ENCODE measurements at regions not wholly inside any gene's neighbourhood (a gene's known extent, or its start where the extent isn't known, plus 50 kb on each side); places are given as distances from the start of the nearest gene placed in this dataset.
"Not testable (repeated sequence)": the region's sequence is repeated elsewhere in the genome, so short reads cannot be mapped to it uniquely, and the experiment has no call there.

GRCh38 chr18:8910186-8910822 lies 192.2 kb upstream of the NDUFV2 start:
- no peak for TF ChIP-seq POLR2AphosphoS5 (IDR thresholded peaks at IDR 0.05)
- H3K4me1 ChIP-seq = no peaks in the 10 kb centered on the region
- H3K9me3 ChIP-seq = peaks cover 0 to 10% of the 10 kb centered on the region in 2 donors
- no peaks in the 10 kb centered on the region for H3K36me3 ChIP-seq
- no peak overlapping the region for H3K4me3 ChIP-seq
- H3K27ac ChIP-seq = no peak overlapping the region
- intact Hi-C loops (cut with DNase I; ENCODE audit: low total_unique reads) = no loop called here
- DNase-seq (ENCODE audit: low spot score in 2 of 2) = no peak
- no peaks in the 10 kb centered on the region for H3K27me3 ChIP-seq

GRCh38 chr18:8910843-8911242 lies 191.7 kb upstream of the NDUFV2 start:
- DNase-seq (ENCODE audit: low spot score in 2 of 2) = no peak
- TF ChIP-seq POLR2AphosphoS5 (IDR thresholded peaks at IDR 0.05) (no peak), CTCF (IDR thresholded peaks at IDR 0.05) (no peak), POLR2A (IDR thresholded peaks at IDR 0.05) (no peak)
- intact Hi-C loops (cut with DNase I; ENCODE audit: low total_unique reads) = no loop called here
- Histone ChIP-seq H3K4me1 (no peaks in the 10 kb centered on the region), H3K36me3 (no peaks in the 10 kb centered on the region), H3K27me3 (no peaks in the 10 kb centered on the region), H3K27ac (no peak overlapping the region), H3K4me3 (no peak overlapping the region), H3K9me3 (peaks cover 0 to 10% of the 10 kb centered on the region in 2 donors)

- H3K27ac ChIP-seq = no peak overlapping the region
- H3K4me1 ChIP-seq = no peaks in the 10 kb centered on the region
- no peak for DNase-seq (ENCODE audit: low spot score in 2 of 2)
- intact Hi-C loops (cut with DNase I; ENCODE audit: low total_unique reads) = no loop called here
- no peaks in the 10 kb centered on the region for H3K27me3 ChIP-seq
- TF ChIP-seq CTCF (IDR thresholded peaks at IDR 0.05) = no peak
- no peak for TF ChIP-seq POLR2AphosphoS5 (IDR thresholded peaks at IDR 0.05)
- TF ChIP-seq POLR2A (IDR thresholded peaks at IDR 0.05) = no peak
- no peaks in the 10 kb centered on the region for H3K36me3 ChIP-seq
- H3K4me3 ChIP-seq = no peak overlapping the region
- H3K9me3 ChIP-seq = peaks cover 0 to 5% of the 10 kb centered on the region in 2 donors
These were observed 190.8 kb upstream of the NDUFV2 start for GRCh38 chr18:8911408-8912340.

- Histone ChIP-seq H3K4me3 (no peak overlapping the region), H3K9me3 (peaks cover 0 to 4% of the 10 kb centered on the region in 2 donors), H3K4me1 (no peaks in the 10 kb centered on the region), H3K36me3 (no peaks in the 10 kb centered on the region), H3K27me3 (no peaks in the 10 kb centered on the region), H3K27ac (no peak overlapping the region)
- intact Hi-C loops (cut with DNase I; ENCODE audit: low total_unique reads) = no loop called here
- DNase-seq (ENCODE audit: low spot score in 2 of 2) = no peak
- no peak for TF ChIP-seq CTCF (IDR thresholded peaks at IDR 0.05)
- no peak for TF ChIP-seq POLR2A (IDR thresholded peaks at IDR 0.05)
- no peak for TF ChIP-seq POLR2AphosphoS5 (IDR thresholded peaks at IDR 0.05)
These were observed 189.9 kb upstream of the NDUFV2 start for GRCh38 chr18:8912348-8913326.

- H3K27me3 ChIP-seq; H3K4me1 ChIP-seq; H3K36me3 ChIP-seq; DNase-seq (ENCODE audit: low spot score in 2 of 2); H3K4me3 ChIP-seq; H3K9me3 ChIP-seq; H3K27ac ChIP-seq: not testable (repeated sequence)
- intact Hi-C loops (cut with DNase I; ENCODE audit: low total_unique reads) = loop anchor here (2.0 kb wide), 1 partner anchor 23 kb away; no protein-coding TSS in a partner anchor
These were observed 188.7 kb upstream of the NDUFV2 start for GRCh38 chr18:8913606-8914403.

GRCh38 chr18:8914404-8915264 lies 187.9 kb upstream of the NDUFV2 start:
- H3K9me3 ChIP-seq = not testable (repeated sequence)
- intact Hi-C loops (cut with DNase I; ENCODE audit: low total_unique reads) = loop anchor here (2.0 kb wide), 1 partner anchor 24 kb away; no protein-coding TSS in a partner anchor

GRCh38 chr18:8920856-8921787 lies 181.4 kb upstream of the NDUFV2 start:
- H3K27me3 ChIP-seq; H3K9me3 ChIP-seq; H3K27ac ChIP-seq; intact Hi-C loops (cut with DNase I; ENCODE audit: low total_unique reads); H3K36me3 ChIP-seq; H3K4me1 ChIP-seq; DNase-seq (ENCODE audit: low spot score in 2 of 2); H3K4me3 ChIP-seq: not testable (repeated sequence)

More at GRCh38 chr18:8914404-8915264, 187.9 kb upstream of the NDUFV2 start:
- not testable (repeated sequence) for DNase-seq (ENCODE audit: low spot score in 2 of 2); H3K4me1 ChIP-seq; H3K4me3 ChIP-seq; H3K27ac ChIP-seq; H3K36me3 ChIP-seq; H3K27me3 ChIP-seq

All from breast epithelium (tissue), 4 donors.